Middle frontal gyrus (tissue), 1 donor: ENCODE measurements at regions not wholly inside any gene's neighbourhood (a gene's known extent, or its start where the extent isn't known, plus 50 kb on each side); places are given as distances from the start of the nearest gene placed in this dataset.
"Not testable (repeated sequence)": the region's sequence is repeated elsewhere in the genome, so short reads cannot be mapped to it uniquely, and the experiment has no call there.

Source experiments
- DNase-seq: peaks from one replicate; pipeline ENCODE4 v3.0.0-alpha.2; 2015; ENCODE audit warnings: low spot score; ENCODE audit errors: extremely low spot score

GRCh38 chr22:48300877-48301276 is 1526.8 kb downstream of the BRD1 start:
- DNase-seq: no peak

DNA sequence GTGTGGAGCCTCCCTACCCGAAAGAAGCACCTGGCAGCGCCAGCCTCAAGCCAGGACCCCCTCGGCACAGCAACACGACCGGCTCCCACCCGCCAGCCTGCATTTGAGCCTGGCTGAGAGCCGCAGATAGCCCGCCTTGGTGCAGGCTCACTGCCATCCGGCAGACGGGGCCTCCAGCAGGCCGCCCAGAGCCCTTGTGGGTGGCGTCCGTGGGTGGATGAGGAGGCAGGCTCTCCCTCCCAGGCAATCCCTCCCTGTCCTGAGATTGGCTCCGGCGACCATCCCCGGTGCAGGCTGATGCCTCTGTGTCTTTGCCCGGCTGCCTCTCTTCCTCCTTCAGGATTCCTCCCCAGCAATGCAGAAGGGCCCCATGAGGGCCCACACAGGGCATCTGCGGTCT is 1527.9 kb downstream of the BRD1 start:
- no peak for DNase-seq

GRCh38 chr22:48299124-48299523 is 1528.5 kb downstream of the BRD1 start:
- no peak for DNase-seq

DNA sequence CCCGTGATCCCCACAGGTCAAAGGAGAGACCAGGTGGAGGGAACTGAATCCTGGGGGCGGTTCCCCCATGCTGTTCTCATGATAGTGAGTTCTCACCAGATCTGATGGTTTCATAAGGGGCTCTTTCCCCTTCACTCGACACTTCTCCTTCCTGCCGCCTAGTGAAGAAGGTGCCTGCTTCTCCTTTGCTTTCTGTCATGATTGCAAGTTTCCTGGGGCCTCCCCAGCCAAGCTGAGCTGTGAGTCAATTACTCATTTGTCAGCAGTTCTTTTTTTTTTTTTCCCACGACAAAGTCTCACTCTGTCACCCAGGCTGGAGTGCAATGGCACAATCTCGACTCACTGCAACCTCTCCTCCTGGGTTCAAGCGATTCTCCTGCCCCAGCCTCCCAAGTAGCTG is 1530.4 kb downstream of the BRD1 start:
- DNase-seq: no peak

GRCh38 chr22:48289954-48290353 is 1527.5 kb downstream of the TBC1D22A start:
- not testable (repeated sequence) for DNase-seq

- no peak for DNase-seq
These were observed 1526.0 kb downstream of the TBC1D22A start for GRCh38 chr22:48288376-48288940.

GRCh38 chr22:48287031-48287430 is 1524.6 kb downstream of the TBC1D22A start:
- DNase-seq: no peak

GRCh38 chr22:48284671-48285070 is 1522.2 kb downstream of the TBC1D22A start:
- DNase-seq: no peak

GRCh38 chr22:48282804-48283203 is 1520.4 kb downstream of the TBC1D22A start:
- DNase-seq: no peak

DNA sequence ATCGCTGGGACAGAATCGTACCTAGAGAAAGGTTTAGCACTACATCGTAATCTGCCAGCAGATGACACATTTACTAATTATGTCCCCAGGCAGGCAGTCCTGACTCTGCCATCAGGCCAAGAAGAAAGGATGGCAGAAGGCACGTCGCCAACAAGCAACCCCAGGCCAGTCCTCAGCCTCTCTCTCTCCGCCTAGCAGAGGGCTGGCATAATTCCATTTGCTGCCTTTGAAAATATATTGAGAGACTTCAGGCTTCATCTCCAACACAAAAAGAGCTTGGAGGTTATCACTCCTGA is 1517.0 kb downstream of the TBC1D22A start:
- DNase-seq: no peak

DNA sequence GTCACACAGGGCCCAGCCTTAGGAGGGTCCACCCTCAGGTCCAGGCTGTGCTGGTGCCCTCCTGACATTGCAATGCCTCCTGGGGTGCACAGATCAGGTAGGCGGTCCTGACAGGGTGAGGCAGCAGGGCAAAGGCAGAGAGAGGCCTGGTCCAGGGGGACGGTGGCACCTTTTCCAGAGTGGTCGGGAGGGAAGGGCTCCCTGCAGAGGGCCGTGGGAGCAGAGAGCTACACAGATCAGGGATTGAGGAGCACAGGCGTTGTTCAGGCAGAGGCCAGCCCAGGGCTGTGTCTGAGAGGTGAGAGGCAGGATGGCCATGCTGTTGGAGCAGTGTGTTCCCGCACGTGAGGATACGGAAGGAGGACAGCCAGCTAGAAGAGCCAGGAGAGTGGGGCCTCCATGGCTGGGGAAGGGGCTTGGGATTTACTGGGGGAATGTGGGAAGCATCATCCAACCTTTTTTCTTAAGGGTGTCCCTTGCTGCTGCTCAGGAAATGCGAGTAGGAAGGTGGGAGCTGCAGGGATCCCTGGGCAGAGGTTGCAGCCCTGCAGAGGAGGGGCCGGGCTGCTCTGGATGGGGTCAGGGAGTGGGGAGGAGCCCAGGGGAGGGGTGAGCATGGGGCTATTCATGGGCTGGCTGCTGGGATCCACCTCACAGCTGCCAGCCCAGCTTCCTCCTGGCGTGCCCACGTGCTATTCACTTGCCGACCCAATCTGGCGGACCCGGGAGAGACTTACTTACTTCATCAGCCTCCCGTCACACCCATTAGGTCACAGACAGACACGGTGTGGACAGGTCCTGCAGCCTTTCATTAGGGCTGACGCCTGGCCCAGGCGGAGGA is 1516.4 kb downstream of the TBC1D22A start:
- no peak for DNase-seq

GRCh38 chr22:48277868-48278581 is 1515.6 kb downstream of the TBC1D22A start:
- no peak for DNase-seq

- no peak for DNase-seq
These were observed 1514.8 kb downstream of the TBC1D22A start for GRCh38 chr22:48276994-48277867.

- no peak for DNase-seq
These were observed 1513.0 kb downstream of the TBC1D22A start for GRCh38 chr22:48275412-48275811.

DNA sequence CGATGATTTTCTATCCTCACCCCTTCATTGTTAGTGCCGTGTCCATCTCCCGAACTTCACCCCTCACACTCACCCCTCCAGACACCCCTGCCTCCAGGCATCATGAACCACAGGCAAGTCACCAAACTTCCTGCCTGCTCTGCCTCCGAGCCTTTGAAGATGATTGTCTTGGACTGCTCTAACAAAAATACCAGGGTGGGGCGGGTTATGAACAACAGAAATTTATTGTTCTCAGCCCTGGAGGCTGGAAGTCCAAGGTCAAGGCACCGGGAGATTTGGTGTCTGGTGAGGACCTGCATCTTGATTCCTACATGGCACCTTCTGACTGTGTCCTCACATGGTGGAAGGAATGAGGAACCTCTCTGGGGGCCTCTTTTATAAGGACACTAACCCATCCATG is 1508.3 kb downstream of the TBC1D22A start:
- DNase-seq: no peak

GRCh38 chr22:48268771-48269552 is 1506.5 kb downstream of the TBC1D22A start:
- no peak for DNase-seq

- no peak for DNase-seq
These were observed 1505.8 kb downstream of the TBC1D22A start for GRCh38 chr22:48268293-48268692.

DNA sequence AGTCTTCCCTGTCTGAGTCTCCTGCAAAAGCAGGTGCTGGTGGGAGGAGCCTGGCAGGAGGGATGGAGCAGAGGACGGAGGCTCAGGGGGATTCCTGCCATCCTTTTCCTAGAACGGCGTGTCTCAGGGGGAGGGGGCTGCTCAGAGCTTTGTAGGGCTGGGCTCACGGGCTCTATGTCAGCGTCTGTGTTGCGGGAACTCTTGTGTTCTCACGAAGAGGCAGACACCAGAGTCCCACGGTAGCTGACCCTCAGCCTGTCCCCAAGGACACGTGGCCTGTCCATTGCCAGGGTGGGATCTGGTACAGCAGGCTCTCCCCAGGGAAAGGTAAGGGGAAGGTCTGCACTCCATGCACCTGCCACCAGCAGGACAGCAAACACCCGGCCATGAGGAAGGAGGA is 1505.2 kb downstream of the TBC1D22A start:
- DNase-seq: no peak

GRCh38 chr22:48265000-48265625 is 1502.7 kb downstream of the TBC1D22A start:
- no peak for DNase-seq

- no peak for DNase-seq
These were observed 1502.1 kb downstream of the TBC1D22A start for GRCh38 chr22:48264586-48264985.
